ENCODE measurements at regions not wholly inside any gene's neighbourhood (a gene's known extent, or its start where the extent isn't known, plus 50 kb on each side); places are given as distances from the start of the nearest gene placed in this dataset.

GRCh38 chr1:8203551-8203950 lies 114.4 kb upstream of the SLC45A1 start:
- Histone ChIP-seq H3K9me3 (ENCODE audit: control insufficient read depth in 4 of 4, low read length in 3 of 4) (no peaks in the 10 kb centered on the region), H3K4me3 (ENCODE audit: low read depth in 1 of 3, low read length in 3 of 3) (no peak overlapping the region), H3K9ac (ENCODE audit: low read depth in 1 of 2, low read length in 2 of 2) (no peak overlapping the region), H3K4me1 (ENCODE audit: control insufficient read depth in 4 of 4, insufficient read depth in 4 of 4, low read length in 3 of 4) (peaks cover 0 to 16% (median 4%) of the 10 kb centered on the region in 4 donors), H3K36me3 (ENCODE audit: control insufficient read depth in 4 of 4, insufficient read depth in 3 of 4, low read depth in 1 of 4, low read length in 3 of 4) (no peaks in the 10 kb centered on the region), H3K27ac (ENCODE audit: low read depth in 1 of 2, low read length in 2 of 2) (peak overlapping the region; percentile 86 to 98), H3K27me3 (ENCODE audit: control insufficient read depth in 4 of 4, insufficient read depth in 4 of 4, low read length in 3 of 4) (no peaks in the 10 kb centered on the region)
- 97% methylated on average over 10 of the region's 10 CpGs for WGBS
- no peak for DNase-seq (ENCODE audit: low spot score)
- TF ChIP-seq FOXA2 (IDR thresholded peaks at IDR 0.05), result no peak
- TF ChIP-seq RAD21 (IDR thresholded peaks at IDR 0.05), result no peak
- TF ChIP-seq EGR1 (IDR thresholded peaks at IDR 0.05; ENCODE audit: low read depth in 2 of 2), result no peak
- no peak for TF ChIP-seq YY1 (IDR thresholded peaks at IDR 0.05)
- no peak for TF ChIP-seq RXRA (IDR thresholded peaks at IDR 0.05)
- TF ChIP-seq ZBTB33 (IDR thresholded peaks at IDR 0.05), result no peak
- TF ChIP-seq HNF4A (conservative IDR thresholded peaks at IDR 0.05), result no peak
- no peak for TF ChIP-seq GABPA (IDR thresholded peaks at IDR 0.05 in 1 of 2, conservative IDR thresholded peaks at IDR 0.05 in 1 of 2)

GRCh38 chr1:8203056-8203455 lies 114.9 kb upstream of the SLC45A1 start:
- Histone ChIP-seq H3K27ac (ENCODE audit: low read depth in 1 of 2, low read length in 2 of 2) (peak overlapping the region; percentile 86 to 98), H3K4me3 (ENCODE audit: low read depth in 1 of 3, low read length in 3 of 3) (peak overlapping the region in 2 of 3 donors; percentile 0 to 38), H3K27me3 (ENCODE audit: control insufficient read depth in 4 of 4, insufficient read depth in 4 of 4, low read length in 3 of 4) (no peaks in the 10 kb centered on the region), H3K36me3 (ENCODE audit: control insufficient read depth in 4 of 4, insufficient read depth in 3 of 4, low read depth in 1 of 4, low read length in 3 of 4) (no peaks in the 10 kb centered on the region), H3K9me3 (ENCODE audit: control insufficient read depth in 4 of 4, low read length in 3 of 4) (no peaks in the 10 kb centered on the region), H3K9ac (ENCODE audit: low read depth in 1 of 2, low read length in 2 of 2) (peak overlapping the region; percentile 76 to 79), H3K4me1 (ENCODE audit: control insufficient read depth in 4 of 4, insufficient read depth in 4 of 4, low read length in 3 of 4) (peaks cover 0 to 17% (median 4%) of the 10 kb centered on the region in 4 donors)
- peak in 1 of 2 donors; percentile 42 for TF ChIP-seq RXRA (IDR thresholded peaks at IDR 0.05)
- no peak for TF ChIP-seq RAD21 (IDR thresholded peaks at IDR 0.05)
- no peak for TF ChIP-seq ZBTB33 (IDR thresholded peaks at IDR 0.05)
- TF ChIP-seq JUND (IDR thresholded peaks at IDR 0.05), result no peak
- TF ChIP-seq FOXA2 (IDR thresholded peaks at IDR 0.05), result no peak
- WGBS, result 87% methylated on average over 9 of the region's 9 CpGs
- no peak for DNase-seq (ENCODE audit: low spot score)

- 25% methylated on average over 19 of the region's 19 CpGs for WGBS
- Histone ChIP-seq H3K4me1 (ENCODE audit: control insufficient read depth in 4 of 4, insufficient read depth in 4 of 4, low read length in 3 of 4) (peaks cover 0 to 24% (median 5%) of the 10 kb centered on the region in 4 donors), H3K9me3 (ENCODE audit: control insufficient read depth in 4 of 4, low read length in 3 of 4) (no peaks in the 10 kb centered on the region), H3K4me3 (ENCODE audit: low read depth in 1 of 3, low read length in 3 of 3) (peak overlapping the region; percentile 0 to 38 (median 28)), H3K27me3 (ENCODE audit: control insufficient read depth in 4 of 4, insufficient read depth in 4 of 4, low read length in 3 of 4) (no peaks in the 10 kb centered on the region), H3K36me3 (ENCODE audit: control insufficient read depth in 4 of 4, insufficient read depth in 3 of 4, low read depth in 1 of 4, low read length in 3 of 4) (no peaks in the 10 kb centered on the region), H3K9ac (ENCODE audit: low read depth in 1 of 2, low read length in 2 of 2) (peak overlapping the region; percentile 79 to 80), H3K27ac (ENCODE audit: low read depth in 1 of 2, low read length in 2 of 2) (peak overlapping the region; percentile 86 to 98)
- DNase-seq (ENCODE audit: low spot score), result peak; percentile 62
- TF ChIP-seq ATF3 (IDR thresholded peaks at IDR 0.05) (peak; percentile 8), RAD21 (IDR thresholded peaks at IDR 0.05) (peak; percentile 70 to 72), FOXA1 (IDR thresholded peaks at IDR 0.05) (peak; percentile 69), NR2F2 (IDR thresholded peaks at IDR 0.05) (peak; percentile 64), MAX (IDR thresholded peaks at IDR 0.05) (peak; percentile 74), FOXA2 (IDR thresholded peaks at IDR 0.05) (peak; percentile 60), REST (IDR thresholded peaks at IDR 0.05) (peak; percentile 87), GABPA (IDR thresholded peaks at IDR 0.05 in 1 of 2, conservative IDR thresholded peaks at IDR 0.05 in 1 of 2) (peak in 1 of 2 donors; percentile 33), HNF4A (conservative IDR thresholded peaks at IDR 0.05) (peak; percentile 65 to 71), TAF1 (conservative IDR thresholded peaks at IDR 0.05) (peak; percentile 93), CTCF (IDR thresholded peaks at IDR 0.05; ENCODE audit: low read depth, low read length, missing input control) (no peak), JUND (IDR thresholded peaks at IDR 0.05) (peak; percentile 33 to 61)
These were observed 115.6 kb upstream of the SLC45A1 start for GRCh38 chr1:8202182-8202905.
